K562 (cell line): ENCODE measurements at regions not wholly inside any gene's neighbourhood (a gene's known extent, or its start where the extent isn't known, plus 50 kb on each side); places are given as distances from the start of the nearest gene placed in this dataset.

Experiments
- E2F8 ChIP-seq: fragments of 450-650 bp; IDR thresholded peaks from 2 replicates; pipeline ENCODE4 v1.7.1; 2018; ENCODE audit warnings: mild to moderate bottlenecking, low read depth; ENCODE audit not compliant: partially characterized antibody
- EGR1 ChIP-seq: fragments of 450-650 bp; conservative IDR thresholded peaks from 2 replicates; pipeline ENCODE4 v1.6.1; 2017; ENCODE audit warnings: mild to moderate bottlenecking
- ELK1 ChIP-seq: sonication (generic); formaldehyde crosslinking; IDR thresholded peaks from 2 replicates; pipeline ENCODE4 v1.8.1; 2022; ENCODE audit warnings: missing genetic modification reagents
- EP300 ChIP-seq: IDR thresholded peaks from 2 replicates; pipeline ENCODE4 v1.6.1; 2012; ENCODE audit warnings: low read length, improper control_type of control experiment
- JUND ChIP-seq, 2 experiments: IDR thresholded peaks; 2 replicates in 1 of 2; 3 replicates in 1 of 2; pipeline ENCODE4 v1.6.1; 2011; ENCODE audit warnings: borderline replicate concordance in 2 of 2, low read depth in 2 of 2, low read length in 2 of 2, improper control_type of control experiment in 1 of 2, missing biosample characterization in 1 of 2, missing genetic modification characterization in 1 of 2, missing genetic modification reagents in 1 of 2
- MXI1 ChIP-seq: IDR thresholded peaks from 2 replicates; pipeline ENCODE4 v1.6.1; 2011; ENCODE audit warnings: low read depth, mild to moderate bottlenecking, improper control_type of control experiment, low read length
- NR4A1 ChIP-seq, 2 experiments: fragments of 250-450 bp in 1 of 2; fragments of 450-650 bp in 1 of 2; sonication (Bioruptor Pico) in 1 of 2; IDR thresholded peaks; 2 replicates each; pipeline versions ENCODE4 v1.4.0 to v1.6.1; 2016 to 2020; ENCODE audit warnings: mild to moderate bottlenecking in 2 of 2, missing compliant biosample characterization in 1 of 2, missing genetic modification characterization in 1 of 2, moderate library complexity in 1 of 2
- PHB2 ChIP-seq: fragments of 450-650 bp; IDR thresholded peaks from 2 replicates; pipeline ENCODE4 v1.6.1; 2017; ENCODE audit warnings: low read depth
- SMAD1 ChIP-seq: fragments of 150-350 bp; IDR thresholded peaks from 2 replicates; pipeline ENCODE4 v1.6.1; 2014; ENCODE audit warnings: low read length, low read depth; ENCODE audit not compliant: partially characterized antibody
- YBX1 ChIP-seq: fragments of 450-650 bp; IDR thresholded peaks from 2 replicates; pipeline ENCODE4 v1.7.1; 2016; ENCODE audit warnings: mild to moderate bottlenecking
- ZNF274 ChIP-seq: IDR thresholded peaks from 2 replicates; pipeline ENCODE4 v1.6.1; 2011; ENCODE audit warnings: low read depth, mild to moderate bottlenecking, low read length, moderate library complexity, borderline replicate concordance
- ZNF766 ChIP-seq: fragments of 200-800 bp; sonication (Bioruptor generic); conservative IDR thresholded peaks from 2 replicates; pipeline ENCODE4 v1.6.1; 2016; ENCODE audit warnings: missing genetic modification characterization, missing compliant biosample characterization
- TF ChIP-seq, protein P1 (sequence below): fragments of 150-350 bp; conservative IDR thresholded peaks from 2 replicates; pipeline ENCODE4 v1.6.1; 2014; ENCODE audit warnings: low read length

- no peak for TF ChIP-seq SMAD1
- TF ChIP-seq E2F8: no peak
- no peak for TF ChIP-seq NR4A1 (CRISPR knock-in tag; IDR thresholded peaks at IDR 0.05)
- no peak for TF ChIP-seq NR4A1 (tag; IDR thresholded peaks at IDR 0.05)
- no peak for TF ChIP-seq ZNF274
- no peak for TF ChIP-seq ZNF766 (CRISPR knock-in tag)
- TF ChIP-seq EGR1: no peak
- TF ChIP-seq MXI1: no peak
- TF ChIP-seq PHB2: no peak
- TF ChIP-seq ELK1 (CRISPR knock-in tag): no peak
- no peak for TF ChIP-seq JUND (IDR thresholded peaks at IDR 0.05; ENCODE audit: borderline replicate concordance, low read depth, low read length)
- TF ChIP-seq JUND (tag; IDR thresholded peaks at IDR 0.05; ENCODE audit: borderline replicate concordance, low read depth, low read length): no peak
- no peak for TF ChIP-seq EP300
- no peak for TF ChIP-seq YBX1
- TF ChIP-seq, protein P1, sequence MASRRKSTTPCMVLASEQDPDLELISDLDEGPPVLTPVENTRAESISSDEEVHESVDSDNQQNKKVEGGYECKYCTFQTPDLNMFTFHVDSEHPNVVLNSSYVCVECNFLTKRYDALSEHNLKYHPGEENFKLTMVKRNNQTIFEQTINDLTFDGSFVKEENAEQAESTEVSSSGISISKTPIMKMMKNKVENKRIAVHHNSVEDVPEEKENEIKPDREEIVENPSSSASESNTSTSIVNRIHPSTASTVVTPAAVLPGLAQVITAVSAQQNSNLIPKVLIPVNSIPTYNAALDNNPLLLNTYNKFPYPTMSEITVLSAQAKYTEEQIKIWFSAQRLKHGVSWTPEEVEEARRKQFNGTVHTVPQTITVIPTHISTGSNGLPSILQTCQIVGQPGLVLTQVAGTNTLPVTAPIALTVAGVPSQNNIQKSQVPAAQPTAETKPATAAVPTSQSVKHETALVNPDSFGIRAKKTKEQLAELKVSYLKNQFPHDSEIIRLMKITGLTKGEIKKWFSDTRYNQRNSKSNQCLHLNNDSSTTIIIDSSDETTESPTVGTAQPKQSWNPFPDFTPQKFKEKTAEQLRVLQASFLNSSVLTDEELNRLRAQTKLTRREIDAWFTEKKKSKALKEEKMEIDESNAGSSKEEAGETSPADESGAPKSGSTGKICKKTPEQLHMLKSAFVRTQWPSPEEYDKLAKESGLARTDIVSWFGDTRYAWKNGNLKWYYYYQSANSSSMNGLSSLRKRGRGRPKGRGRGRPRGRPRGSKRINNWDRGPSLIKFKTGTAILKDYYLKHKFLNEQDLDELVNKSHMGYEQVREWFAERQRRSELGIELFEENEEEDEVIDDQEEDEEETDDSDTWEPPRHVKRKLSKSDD: no peak
Observed at GRCh38 chr5:152560512-152561137, 155.5 kb upstream of the NMUR2 start.
